GM21528 (cell line): ENCODE measurements at regions not wholly inside any gene's neighbourhood (a gene's known extent, or its start where the extent isn't known, plus 50 kb on each side); places are given as distances from the start of the nearest gene placed in this dataset.

ENCODE experiments used
- ATAC-seq: cut with Tn5 transposase; IDR thresholded peaks from one replicate; pipeline ENCODE4 v1.9.1; 2021; ENCODE audit warnings: mild to moderate bottlenecking, moderate library complexity; ENCODE audit not compliant: unreplicated experiment, low FRiP score

- no peak for ATAC-seq
Observed at GRCh38 chr22:47569389-47570299, 807.2 kb downstream of the TBC1D22A start.

GRCh38 chr22:47568700-47569099 lies 806.2 kb downstream of the TBC1D22A start:
- no peak for ATAC-seq

GRCh38 chr22:47567126-47568090 lies 805.0 kb downstream of the TBC1D22A start:
- ATAC-seq = no peak

GRCh38 chr22:47566491-47566890 lies 804.0 kb downstream of the TBC1D22A start:
- ATAC-seq = no peak

GRCh38 chr22:47565607-47566006 lies 803.2 kb downstream of the TBC1D22A start:
- no peak for ATAC-seq

GRCh38 chr22:47564651-47565434 lies 802.4 kb downstream of the TBC1D22A start:
- ATAC-seq = no peak

- no peak for ATAC-seq
Observed at GRCh38 chr22:47564158-47564450, 801.7 kb downstream of the TBC1D22A start.

GRCh38 chr22:47563406-47564157 lies 801.1 kb downstream of the TBC1D22A start:
- ATAC-seq = no peak

GRCh38 chr22:47561766-47562165 lies 799.3 kb downstream of the TBC1D22A start:
- no peak for ATAC-seq

- no peak for ATAC-seq
Observed at GRCh38 chr22:47561115-47561675, 798.7 kb downstream of the TBC1D22A start.

GRCh38 chr22:47558828-47559700 lies 796.6 kb downstream of the TBC1D22A start:
- no peak for ATAC-seq

- no peak for ATAC-seq
Observed at GRCh38 chr22:47556473-47556872, 794.0 kb downstream of the TBC1D22A start.

- ATAC-seq = no peak
Observed at GRCh38 chr22:47553436-47553835, 791.0 kb downstream of the TBC1D22A start.

GRCh38 chr22:47552541-47553205 lies 790.2 kb downstream of the TBC1D22A start:
- ATAC-seq = no peak

GRCh38 chr22:47552024-47552423 lies 789.6 kb downstream of the TBC1D22A start:
- ATAC-seq = no peak

GRCh38 chr22:47551431-47551775 lies 789.0 kb downstream of the TBC1D22A start:
- ATAC-seq = no peak

GRCh38 chr22:47550524-47551430 lies 788.3 kb downstream of the TBC1D22A start:
- ATAC-seq = no peak
